PC-9 (cell line): ENCODE measurements at regions not wholly inside any gene's neighbourhood (a gene's known extent, or its start where the extent isn't known, plus 50 kb on each side); places are given as distances from the start of the nearest gene placed in this dataset.

Experiments
- EZH2 ChIP-seq: fragments of 200-600 bp; sonication (generic); IDR thresholded peaks from 2 replicates; pipeline ENCODE4 v1.8.0; 2017; ENCODE audit warnings: antibody characterized with exemption, low read depth
- TF ChIP-seq, protein P1 (sequence below): fragments of 200-600 bp; sonication (generic); conservative IDR thresholded peaks from 2 replicates; pipeline ENCODE4 v1.6.1; 2017; ENCODE audit warnings: mixed run types, antibody characterized with exemption, mild to moderate bottlenecking, moderate library complexity

DNA sequence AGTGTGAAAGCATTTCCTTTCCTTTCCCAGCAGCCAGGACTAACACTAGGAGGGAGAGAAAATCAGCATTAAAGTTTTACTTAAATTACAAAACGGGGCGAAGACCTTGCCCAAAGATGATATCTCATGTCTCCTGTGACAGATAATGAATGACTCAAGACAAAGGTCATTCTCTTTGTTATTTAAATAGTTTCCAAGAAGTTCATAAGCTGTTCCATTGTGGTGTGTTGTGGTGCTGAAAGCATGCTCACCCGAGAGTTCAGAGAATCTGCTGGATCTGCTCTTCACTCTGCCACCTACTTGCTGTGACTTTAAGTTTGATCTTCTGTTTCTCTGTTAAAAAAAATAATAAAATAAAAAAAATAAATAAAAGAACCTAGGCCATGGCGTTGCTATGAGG lies 265.9 kb upstream of the NR4A3 start:
- TF ChIP-seq, protein P1, sequence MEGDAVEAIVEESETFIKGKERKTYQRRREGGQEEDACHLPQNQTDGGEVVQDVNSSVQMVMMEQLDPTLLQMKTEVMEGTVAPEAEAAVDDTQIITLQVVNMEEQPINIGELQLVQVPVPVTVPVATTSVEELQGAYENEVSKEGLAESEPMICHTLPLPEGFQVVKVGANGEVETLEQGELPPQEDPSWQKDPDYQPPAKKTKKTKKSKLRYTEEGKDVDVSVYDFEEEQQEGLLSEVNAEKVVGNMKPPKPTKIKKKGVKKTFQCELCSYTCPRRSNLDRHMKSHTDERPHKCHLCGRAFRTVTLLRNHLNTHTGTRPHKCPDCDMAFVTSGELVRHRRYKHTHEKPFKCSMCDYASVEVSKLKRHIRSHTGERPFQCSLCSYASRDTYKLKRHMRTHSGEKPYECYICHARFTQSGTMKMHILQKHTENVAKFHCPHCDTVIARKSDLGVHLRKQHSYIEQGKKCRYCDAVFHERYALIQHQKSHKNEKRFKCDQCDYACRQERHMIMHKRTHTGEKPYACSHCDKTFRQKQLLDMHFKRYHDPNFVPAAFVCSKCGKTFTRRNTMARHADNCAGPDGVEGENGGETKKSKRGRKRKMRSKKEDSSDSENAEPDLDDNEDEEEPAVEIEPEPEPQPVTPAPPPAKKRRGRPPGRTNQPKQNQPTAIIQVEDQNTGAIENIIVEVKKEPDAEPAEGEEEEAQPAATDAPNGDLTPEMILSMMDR: no peak
- no peak for TF ChIP-seq EZH2
